Endothelial cell of umbilical vein (primary cell): ENCODE measurements at regions not wholly inside any gene's neighbourhood (a gene's known extent, or its start where the extent isn't known, plus 50 kb on each side); places are given as distances from the start of the nearest gene placed in this dataset.

Experiments
- BruUV-seq: library from RNA; stranded (reverse); fragments of 400-500 nt; replicated peaks from 2 replicates; lab custom pipeline; 2021; lab: Mats Ljungman, UMichigan
- CTCF ChIA-PET: fragments of 300-600, 350-600 bp; sonication (Branson Sonifier 250); formaldehyde crosslinking; loops from one replicate; lab custom pipeline; 2021; ENCODE audit warnings: antibody characterized with exemption, inconsistent platforms; lab: Charles Lee
- POLR2A ChIA-PET: fragments of 300-600, 350-600 bp; sonication (Branson Sonifier 250); formaldehyde crosslinking; loops from one replicate; lab custom pipeline; 2021; ENCODE audit warnings: antibody characterized with exemption, inconsistent platforms; lab: Charles Lee
- DNase-seq: peaks from one replicate; pipeline ENCODE4 v3.0.0-alpha.2; 2011; ENCODE audit warnings: low read depth, low spot score
- FAIRE-seq: peaks from 2 replicates; lab custom pipeline; 2011; peaks lifted over from hg19 to GRCh38; lab: Jason Lieb, UNC
- H2AFZ ChIP-seq: 2 replicates; pipeline ENCODE4 v1.6.0; 2012; ENCODE audit warnings: low read depth, low read length, control low read depth, inconsistent platforms
- H3K27ac ChIP-seq: 2 replicates; pipeline ENCODE4 v1.5.1; 2011; ENCODE audit warnings: low read depth, mild to moderate bottlenecking, control low read depth, low read length, moderate library complexity; ENCODE audit not compliant: insufficient read depth
- H3K27me3 ChIP-seq, 2 experiments: 2 replicates each; pipeline versions ENCODE4 v1.6.0 to v1.6.1; 2011; ENCODE audit warnings: low read length in 2 of 2, mixed read lengths in 1 of 2; ENCODE audit not compliant: control insufficient read depth in 2 of 2, insufficient read depth in 2 of 2
- H3K36me3 ChIP-seq, 2 experiments: 2 replicates in 1 of 2; 3 replicates in 1 of 2; pipeline ENCODE4 v1.5.1; 2011; ENCODE audit warnings: low read length in 2 of 2, mild to moderate bottlenecking in 1 of 2, moderate library complexity in 1 of 2; ENCODE audit not compliant: control insufficient read depth in 2 of 2, insufficient read depth in 2 of 2; ENCODE audit errors: extremely low read depth in 1 of 2
- H3K4me1 ChIP-seq: 3 replicates; pipeline ENCODE4 v1.5.1; 2011; ENCODE audit warnings: mild to moderate bottlenecking, low read length; ENCODE audit not compliant: control insufficient read depth, insufficient read depth; ENCODE audit errors: extremely low read depth
- H3K4me2 ChIP-seq: 2 replicates; pipeline ENCODE4 v1.6.1; 2011; ENCODE audit warnings: low read length, control low read depth, mixed read lengths; ENCODE audit not compliant: insufficient read depth
- H3K4me3 ChIP-seq, 3 experiments: fragments of 200-600 bp in 1 of 3; sonication (generic), shearing (Covaris generic) in 1 of 3; replicated peaks in 1 of 3; 2 replicates each; pipeline ENCODE4 v1.5.1; 2011 to 2016; ENCODE audit warnings: control low read depth in 3 of 3, low read length in 3 of 3, mild to moderate bottlenecking in 2 of 3, inconsistent platforms in 1 of 3, low read depth in 1 of 3, moderate library complexity in 1 of 3; ENCODE audit not compliant: insufficient read depth in 1 of 3
- H3K79me2 ChIP-seq: 2 replicates; pipeline ENCODE4 v1.6.0; 2012; ENCODE audit warnings: low read length, inconsistent platforms; ENCODE audit not compliant: control insufficient read depth, insufficient read depth
- H3K9ac ChIP-seq: replicated peaks from 2 replicates; pipeline ENCODE3; 2011; ENCODE audit warnings: low read length, control low read depth; ENCODE audit not compliant: insufficient read depth; ENCODE audit errors: extremely low read depth
- H3K9me1 ChIP-seq: replicated peaks from 3 replicates; pipeline ENCODE4 v1.6.0; 2011; ENCODE audit warnings: mild to moderate bottlenecking, low read length; ENCODE audit not compliant: control insufficient read depth, insufficient read depth; ENCODE audit errors: extremely low read depth
- H3K9me3 ChIP-seq: replicated peaks from 2 replicates; pipeline ENCODE4 v1.5.1; 2012; ENCODE audit warnings: low read length, inconsistent platforms; ENCODE audit not compliant: control insufficient read depth, insufficient read depth
- H4K20me1 ChIP-seq: replicated peaks from 2 replicates; pipeline ENCODE3; 2011; ENCODE audit warnings: mild to moderate bottlenecking, low read length; ENCODE audit not compliant: control insufficient read depth, insufficient read depth; ENCODE audit errors: extremely low read depth
- EZH2 ChIP-seq: IDR thresholded peaks from 2 replicates; pipeline ENCODE4 v1.6.1; 2012; ENCODE audit warnings: borderline replicate concordance, low read depth, mild to moderate bottlenecking, moderate library complexity, low read length, inconsistent platforms; ENCODE audit not compliant: severe bottlenecking
- FOS ChIP-seq: IDR thresholded peaks from 2 replicates; pipeline ENCODE4 v1.6.1; 2011; ENCODE audit warnings: mild to moderate bottlenecking, low read length, moderate library complexity, borderline replicate concordance; ENCODE audit not compliant: insufficient read depth
- GATA2 ChIP-seq: IDR thresholded peaks from 2 replicates; pipeline ENCODE4 v1.7.0; 2011; ENCODE audit warnings: low read depth, mild to moderate bottlenecking, moderate library complexity, mixed read lengths, low read length; ENCODE audit not compliant: insufficient read length, insufficient read depth
- JUN ChIP-seq: IDR thresholded peaks from 2 replicates; pipeline ENCODE4 v1.6.1; 2011; ENCODE audit warnings: borderline replicate concordance, low read depth; ENCODE audit not compliant: insufficient read length, insufficient read depth
- MYC ChIP-seq: IDR thresholded peaks from one replicate; pipeline ENCODE4 v1.6.1; 2011; ENCODE audit warnings: mild to moderate bottlenecking, low read depth, low read length
- POLR2A ChIP-seq: IDR thresholded peaks from 2 replicates; pipeline ENCODE4 v1.6.1; 2012; ENCODE audit warnings: low read depth, mild to moderate bottlenecking, control low read depth, low read length
- POLR2AphosphoS5 ChIP-seq: IDR thresholded peaks from 2 replicates; pipeline ENCODE4 v1.6.1; 2012; ENCODE audit warnings: low read depth, mild to moderate bottlenecking, control low read depth, low read length, moderate library complexity; ENCODE audit not compliant: insufficient read depth
- dilution Hi-C: fragments of 300-500 bp; cut with MboI; formaldehyde crosslinking; loops from one replicate; pipeline ENCODE4 v1.15.0; 2019; ENCODE audit warnings: low sequenced_read_pairs; ENCODE audit not compliant: extremely low pct_ligation_motif_present
- intact Hi-C: fragments of 100-400 bp; cut with micrococcal nuclease; formaldehyde crosslinking; loops from one replicate; pipeline ENCODE4 v1.10.0; 2022
- TF ChIP-seq, protein P1 (sequence below), 2 donors: IDR thresholded peaks; 1 replicate in 1 of 2; 2 replicates in 1 of 2; pipeline ENCODE4 v1.5.1; 2011; ENCODE audit warnings: low read length in 2 of 2, mild to moderate bottlenecking in 2 of 2, moderate library complexity in 2 of 2, control low read depth in 1 of 2, inconsistent platforms in 1 of 2, low read depth in 1 of 2; ENCODE audit not compliant: insufficient read depth in 1 of 2; ENCODE audit errors: extremely low read depth in 1 of 2
- TF ChIP-seq, protein P2 (sequence below): IDR thresholded peaks from 2 replicates; pipeline ENCODE4 v1.6.1; 2011; ENCODE audit not compliant: insufficient read depth, insufficient read length

DNA sequence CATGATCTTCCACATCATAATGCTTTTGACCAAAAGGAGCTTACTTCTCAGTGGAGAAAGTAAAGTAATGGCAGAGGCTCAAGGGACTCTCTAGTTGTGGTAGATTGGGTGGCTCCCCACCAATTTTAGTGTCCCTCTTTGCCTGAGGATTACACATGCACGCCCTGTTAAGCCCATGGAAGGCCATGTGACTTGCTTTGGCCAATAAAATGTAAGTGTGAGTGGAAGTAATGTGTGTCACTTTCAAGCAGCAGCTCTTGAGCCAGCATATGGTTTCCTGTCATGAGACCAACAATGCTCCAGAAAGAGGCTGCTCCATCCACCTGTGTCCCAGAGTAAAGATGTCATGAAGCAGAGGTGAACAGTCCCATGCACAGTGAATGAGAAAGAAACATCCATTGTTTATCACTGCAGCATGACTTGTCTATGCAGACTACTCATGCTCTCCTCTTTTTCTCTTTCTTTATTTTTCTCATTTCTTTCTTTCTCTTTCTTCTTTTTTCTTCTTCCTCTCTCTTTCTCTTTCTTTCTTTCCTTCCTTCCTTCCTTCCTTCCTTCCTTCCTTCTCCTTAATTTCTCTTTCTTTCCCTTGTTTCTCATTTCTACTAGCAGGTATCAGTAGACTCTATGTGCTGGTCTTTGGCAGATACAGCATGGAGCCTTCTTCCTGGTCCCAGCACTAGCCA lies 57.3 kb upstream of the EGFLAM start:
- dilution Hi-C loops, result no loop called here
- no peaks in the 10 kb centered on the region for H4K20me1 ChIP-seq
- ChIA-PET POLR2A (no interaction called here), CTCF (interaction anchor here (1.5 kb wide), 1 partner anchor 8 kb away, joined by 8 read pairs; no protein-coding TSS in a partner anchor)
- no peak overlapping the region for H3K27ac ChIP-seq
- H3K4me3 ChIP-seq, result no peak overlapping the region
- no peaks in the 10 kb centered on the region for H3K4me1 ChIP-seq
- H2AFZ ChIP-seq, result no peak overlapping the region
- FAIRE-seq (no peak), DNase-seq (no peak)
- BruUV-seq, result no TSS peak
- H3K9ac ChIP-seq, result no peak overlapping the region
- intact Hi-C loops, result loop anchor here (10.0 kb wide), 1 partner anchor 1084 kb away; no protein-coding TSS in a partner anchor
- no peaks in the 10 kb centered on the region for H3K9me1 ChIP-seq
- H3K36me3 ChIP-seq, result no peaks in the 10 kb centered on the region
- H3K4me2 ChIP-seq, result no peak overlapping the region
- H3K79me2 ChIP-seq, result no peaks in the 10 kb centered on the region
- peaks cover 0 to 3% of the 10 kb centered on the region in 2 experiments for H3K27me3 ChIP-seq
- no peak for TF ChIP-seq FOS
- TF ChIP-seq, protein P1, sequence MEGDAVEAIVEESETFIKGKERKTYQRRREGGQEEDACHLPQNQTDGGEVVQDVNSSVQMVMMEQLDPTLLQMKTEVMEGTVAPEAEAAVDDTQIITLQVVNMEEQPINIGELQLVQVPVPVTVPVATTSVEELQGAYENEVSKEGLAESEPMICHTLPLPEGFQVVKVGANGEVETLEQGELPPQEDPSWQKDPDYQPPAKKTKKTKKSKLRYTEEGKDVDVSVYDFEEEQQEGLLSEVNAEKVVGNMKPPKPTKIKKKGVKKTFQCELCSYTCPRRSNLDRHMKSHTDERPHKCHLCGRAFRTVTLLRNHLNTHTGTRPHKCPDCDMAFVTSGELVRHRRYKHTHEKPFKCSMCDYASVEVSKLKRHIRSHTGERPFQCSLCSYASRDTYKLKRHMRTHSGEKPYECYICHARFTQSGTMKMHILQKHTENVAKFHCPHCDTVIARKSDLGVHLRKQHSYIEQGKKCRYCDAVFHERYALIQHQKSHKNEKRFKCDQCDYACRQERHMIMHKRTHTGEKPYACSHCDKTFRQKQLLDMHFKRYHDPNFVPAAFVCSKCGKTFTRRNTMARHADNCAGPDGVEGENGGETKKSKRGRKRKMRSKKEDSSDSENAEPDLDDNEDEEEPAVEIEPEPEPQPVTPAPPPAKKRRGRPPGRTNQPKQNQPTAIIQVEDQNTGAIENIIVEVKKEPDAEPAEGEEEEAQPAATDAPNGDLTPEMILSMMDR (IDR thresholded peaks at IDR 0.05; ENCODE audit: extremely low read depth in 1 of 2, insufficient read depth in 1 of 2, low read depth in 1 of 2, low read length in 2 of 2), result no peak
- no peak for TF ChIP-seq POLR2AphosphoS5
- TF ChIP-seq, protein P2, sequence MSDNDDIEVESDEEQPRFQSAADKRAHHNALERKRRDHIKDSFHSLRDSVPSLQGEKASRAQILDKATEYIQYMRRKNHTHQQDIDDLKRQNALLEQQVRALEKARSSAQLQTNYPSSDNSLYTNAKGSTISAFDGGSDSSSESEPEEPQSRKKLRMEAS, result no peak
- TF ChIP-seq MYC, result no peak
- TF ChIP-seq JUN, result no peak
- no peak for TF ChIP-seq GATA2
- TF ChIP-seq EZH2, result no peak
- TF ChIP-seq POLR2A, result no peak
- H3K9me3 ChIP-seq, result no peaks in the 10 kb centered on the region
